SK-N-SH (cell line): ENCODE measurements at regions not wholly inside any gene's neighbourhood (a gene's known extent, or its start where the extent isn't known, plus 50 kb on each side); places are given as distances from the start of the nearest gene placed in this dataset.

Experiments
- CTCF ChIA-PET: fragments of 300-600, 350-600 bp; formaldehyde crosslinking; extraction: SDS; loops from one replicate; lab custom pipeline; 2021; lab: Yijun Ruan, JAX
- POLR2A ChIA-PET: fragments of 350-600 bp; sonication (Branson Sonifier 250); formaldehyde crosslinking; extraction: SDS; loops from one replicate; lab custom pipeline; 2020; ENCODE audit warnings: antibody characterized with exemption, inconsistent platforms; lab: Yijun Ruan, JAX
- DNase-seq: peaks from one replicate; pipeline ENCODE4 v3.0.0; 2012
- H2AFZ ChIP-seq: fragments of 200-600 bp; sonication (generic); 2 replicates; pipeline ENCODE4 v1.8.1; 2016; ENCODE audit warnings: antibody characterized with exemption, mild to moderate bottlenecking, low read depth
- H3F3A ChIP-seq: fragments of 200-600 bp; sonication (generic); replicated peaks from 2 replicates; pipeline ENCODE3; 2016; ENCODE audit warnings: antibody characterized with exemption, mild to moderate bottlenecking; ENCODE audit not compliant: insufficient read depth
- H3K27ac ChIP-seq, 2 experiments: fragments of 200-500 bp in 1 of 2; fragments of 200-600 bp in 1 of 2; sonication (Bioruptor generic) in 1 of 2; sonication (generic), shearing (Covaris generic) in 1 of 2; 2 replicates each; pipeline versions ENCODE4 v1.5.1 to v1.6.1; 2014 to 2016; ENCODE audit warnings: low read depth in 2 of 2, inconsistent platforms in 1 of 2, low read length in 1 of 2, mild to moderate bottlenecking in 1 of 2, mixed read lengths in 1 of 2
- H3K27me3 ChIP-seq: fragments of 200-600 bp; sonication (generic), shearing (Covaris generic); 2 replicates; pipeline ENCODE4 v1.6.1; 2016; ENCODE audit warnings: mixed run types; ENCODE audit not compliant: insufficient read depth
- H3K36me3 ChIP-seq, 2 experiments: fragments of 200-500 bp in 1 of 2; fragments of 200-600 bp in 1 of 2; sonication (Bioruptor generic) in 1 of 2; sonication (generic) in 1 of 2; replicated peaks in 1 of 2; 2 replicates each; pipeline versions ENCODE3 to v1.5.1; 2014 to 2016; ENCODE audit warnings: low read length in 1 of 2, mild to moderate bottlenecking in 1 of 2; ENCODE audit not compliant: insufficient read depth in 2 of 2, control insufficient read depth in 1 of 2
- H3K4me1 ChIP-seq, 2 experiments: fragments of 200-500 bp in 1 of 2; fragments of 200-600 bp in 1 of 2; sonication (Bioruptor generic) in 1 of 2; sonication (generic), shearing (Covaris generic) in 1 of 2; 2 replicates each; pipeline versions ENCODE4 v1.5.1 to v1.6.1; 2014 to 2016; ENCODE audit warnings: low read depth in 1 of 2, low read length in 1 of 2, mixed run types in 1 of 2; ENCODE audit not compliant: insufficient read depth in 2 of 2, control insufficient read depth in 1 of 2
- H3K4me2 ChIP-seq: fragments of 200-600 bp; sonication (generic), shearing (Covaris generic); 2 replicates; pipeline ENCODE4 v1.6.1; 2017; ENCODE audit warnings: mixed run types
- H3K4me3 ChIP-seq, 2 experiments: fragments of 200-500 bp in 1 of 2; fragments of 200-600 bp in 1 of 2; sonication (Bioruptor generic) in 1 of 2; sonication (generic), shearing (Covaris generic) in 1 of 2; 2 replicates each; pipeline versions ENCODE4 v1.5.1 to v1.8.1; 2014 to 2016; ENCODE audit warnings: low read depth in 2 of 2, inconsistent platforms in 1 of 2, low read length in 1 of 2, mild to moderate bottlenecking in 1 of 2, mixed read lengths in 1 of 2, moderate library complexity in 1 of 2
- H3K79me2 ChIP-seq: fragments of 200-600 bp; sonication (generic); 2 replicates; pipeline ENCODE4 v1.8.1; 2017; ENCODE audit warnings: mild to moderate bottlenecking; ENCODE audit not compliant: insufficient read depth
- H3K9ac ChIP-seq: fragments of 200-600 bp; sonication (generic); 2 replicates; pipeline ENCODE4 v1.6.1; 2017; ENCODE audit warnings: mixed run types
- H3K9me2 ChIP-seq: fragments of 200-600 bp; sonication (generic); 2 replicates; pipeline ENCODE4 v1.6.1; 2017; ENCODE audit warnings: mixed run types
- H3K9me3 ChIP-seq: fragments of 200-600 bp; sonication (generic); 2 replicates; pipeline ENCODE4 v1.6.1; 2017; ENCODE audit warnings: mixed run types, mild to moderate bottlenecking, moderate library complexity
- H4K20me1 ChIP-seq: fragments of 200-600 bp; sonication (generic); 2 replicates; pipeline ENCODE4 v1.6.1; 2017; ENCODE audit warnings: mild to moderate bottlenecking, mixed run types; ENCODE audit not compliant: insufficient read depth
- EP300 ChIP-seq, 2 experiments: IDR thresholded peaks; 2 replicates each; pipeline versions ENCODE4 v1.4.0 to v1.6.1; 2012; ENCODE audit warnings: borderline replicate concordance in 1 of 2, low read depth in 1 of 2, low read length in 1 of 2
- EZH2phosphoT487 ChIP-seq: fragments of 200-600 bp; sonication (generic); IDR thresholded peaks from 2 replicates; pipeline ENCODE4 v1.6.1; 2017; ENCODE audit warnings: low read depth, mixed run types, mild to moderate bottlenecking, antibody characterized with exemption, moderate library complexity, borderline replicate concordance
- FOXJ3 ChIP-seq: sonication (generic); formaldehyde crosslinking; IDR thresholded peaks from 2 replicates; pipeline ENCODE4 v1.5.1; 2020; ENCODE audit warnings: mild to moderate bottlenecking, missing genetic modification reagents
- GABPA ChIP-seq: IDR thresholded peaks from 2 replicates; pipeline ENCODE4 v1.4.0; 2012; ENCODE audit warnings: low read depth, mild to moderate bottlenecking
- GATA2 ChIP-seq: sonication (generic); formaldehyde crosslinking; IDR thresholded peaks from 2 replicates; pipeline ENCODE4 v1.5.0; 2020; ENCODE audit warnings: mild to moderate bottlenecking, missing genetic modification reagents
- JUND ChIP-seq: IDR thresholded peaks from 2 replicates; pipeline ENCODE4 v1.4.0; 2012
- RAD21 ChIP-seq: IDR thresholded peaks from 2 replicates; pipeline ENCODE4 v1.6.1; 2012; ENCODE audit warnings: mild to moderate bottlenecking, low read length
- RCOR1 ChIP-seq: fragments of 150-350 bp; IDR thresholded peaks from 2 replicates; pipeline ENCODE4 v1.6.1; 2017; ENCODE audit warnings: antibody characterized with exemption, low read length
- RXRA ChIP-seq: IDR thresholded peaks from 2 replicates; pipeline ENCODE4 v1.4.0; 2012; ENCODE audit warnings: low read depth, mild to moderate bottlenecking, borderline replicate concordance
- TAF1 ChIP-seq: IDR thresholded peaks from 2 replicates; pipeline ENCODE4 v1.6.1; 2012; ENCODE audit warnings: low read depth, mild to moderate bottlenecking, low read length, moderate library complexity, borderline replicate concordance
- TCF12 ChIP-seq: IDR thresholded peaks from 2 replicates; pipeline ENCODE4 v1.4.0; 2012
- YY1 ChIP-seq: IDR thresholded peaks from 2 replicates; pipeline ENCODE4 v1.4.0; 2012; ENCODE audit warnings: low read depth, mild to moderate bottlenecking
- WGBS: methylation state at CpG from one replicate; pipeline ENCODE4 v1.1.6; 2017; ENCODE audit warnings: low lambda C conversion rate; 5-methylcytosine and 5-hydroxymethylcytosine counted together
- TF ChIP-seq, protein P1 (sequence below): IDR thresholded peaks from 2 replicates; pipeline ENCODE4 v1.4.0; 2012; ENCODE audit warnings: low read depth, borderline replicate concordance
- TF ChIP-seq, protein P2 (sequence below): IDR thresholded peaks from 2 replicates; pipeline ENCODE4; 2012
- TF ChIP-seq, protein P3 (sequence below): IDR thresholded peaks from 2 replicates; pipeline ENCODE4 v1.4.0; 2012; ENCODE audit warnings: low read depth

DNA sequence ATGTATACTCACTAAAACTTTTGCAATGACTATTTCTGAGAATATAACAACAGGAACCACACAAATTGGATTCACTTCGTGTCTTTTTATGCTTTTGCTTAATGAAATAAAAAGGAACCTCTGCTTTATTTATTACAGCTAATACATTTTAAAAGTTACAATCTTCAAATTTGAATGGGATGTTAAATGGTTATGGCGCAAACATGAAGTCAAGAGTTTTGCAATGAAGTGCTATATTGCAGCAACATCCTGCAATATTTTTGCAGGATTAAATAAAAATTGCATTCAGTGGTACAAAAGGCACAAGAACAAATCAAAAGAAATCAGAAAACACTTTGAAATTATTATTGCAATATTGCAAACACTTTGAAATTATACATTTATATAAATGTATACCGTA lies 1519.0 kb upstream of the MIR17HG start:
- H3K4me3 ChIP-seq: no peak overlapping the region
- no peaks in the 10 kb centered on the region for H3F3A ChIP-seq
- WGBS: 67% methylated on average over 3 of the region's 3 CpGs
- H3K9me2 ChIP-seq: no peaks in the 10 kb centered on the region
- ChIA-PET CTCF (no interaction called here), POLR2A (no interaction called here)
- H3K36me3 ChIP-seq: no peaks in the 10 kb centered on the region
- no peaks in the 10 kb centered on the region; a peak in 1 of 4 replicates for H3K4me1 ChIP-seq
- no peak overlapping the region for H3K27ac ChIP-seq
- DNase-seq: no peak
- H3K4me2 ChIP-seq: no peak overlapping the region
- no peaks in the 10 kb centered on the region for H3K79me2 ChIP-seq
- no peaks in the 10 kb centered on the region for H4K20me1 ChIP-seq
- H2AFZ ChIP-seq: no peak overlapping the region
- H3K9me3 ChIP-seq: no peaks in the 10 kb centered on the region
- TF ChIP-seq, protein P1, sequence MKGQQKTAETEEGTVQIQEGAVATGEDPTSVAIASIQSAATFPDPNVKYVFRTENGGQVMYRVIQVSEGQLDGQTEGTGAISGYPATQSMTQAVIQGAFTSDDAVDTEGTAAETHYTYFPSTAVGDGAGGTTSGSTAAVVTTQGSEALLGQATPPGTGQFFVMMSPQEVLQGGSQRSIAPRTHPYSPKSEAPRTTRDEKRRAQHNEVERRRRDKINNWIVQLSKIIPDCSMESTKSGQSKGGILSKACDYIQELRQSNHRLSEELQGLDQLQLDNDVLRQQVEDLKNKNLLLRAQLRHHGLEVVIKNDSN: no peak
- no peak for TF ChIP-seq EP300 (IDR thresholded peaks at IDR 0.05; ENCODE audit: borderline replicate concordance in 1 of 2, low read depth in 1 of 2, low read length in 1 of 2)
- TF ChIP-seq, protein P2, sequence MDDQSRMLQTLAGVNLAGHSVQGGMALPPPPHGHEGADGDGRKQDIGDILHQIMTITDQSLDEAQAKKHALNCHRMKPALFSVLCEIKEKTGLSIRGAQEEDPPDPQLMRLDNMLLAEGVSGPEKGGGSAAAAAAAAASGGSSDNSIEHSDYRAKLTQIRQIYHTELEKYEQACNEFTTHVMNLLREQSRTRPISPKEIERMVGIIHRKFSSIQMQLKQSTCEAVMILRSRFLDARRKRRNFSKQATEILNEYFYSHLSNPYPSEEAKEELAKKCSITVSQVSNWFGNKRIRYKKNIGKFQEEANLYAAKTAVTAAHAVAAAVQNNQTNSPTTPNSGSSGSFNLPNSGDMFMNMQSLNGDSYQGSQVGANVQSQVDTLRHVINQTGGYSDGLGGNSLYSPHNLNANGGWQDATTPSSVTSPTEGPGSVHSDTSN: no peak
- TF ChIP-seq TAF1: no peak
- TF ChIP-seq RXRA: no peak
- TF ChIP-seq FOXJ3 (CRISPR knock-in tag): no peak
- TF ChIP-seq EZH2phosphoT487: no peak
- TF ChIP-seq GATA2: no peak
- TF ChIP-seq, protein P3, sequence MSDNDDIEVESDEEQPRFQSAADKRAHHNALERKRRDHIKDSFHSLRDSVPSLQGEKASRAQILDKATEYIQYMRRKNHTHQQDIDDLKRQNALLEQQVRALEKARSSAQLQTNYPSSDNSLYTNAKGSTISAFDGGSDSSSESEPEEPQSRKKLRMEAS: no peak
- TF ChIP-seq RAD21: no peak
- no peak overlapping the region for H3K9ac ChIP-seq
- no peaks in the 10 kb centered on the region for H3K27me3 ChIP-seq

- Histone ChIP-seq H3K9me3 (no peaks in the 10 kb centered on the region), H3K27me3 (no peaks in the 10 kb centered on the region), H3K4me3 (no peak overlapping the region), H3K9ac (no peak overlapping the region), H3K4me1 (no peaks in the 10 kb centered on the region; a peak in 1 of 4 replicates), H3K27ac (no peak overlapping the region), H3K4me2 (no peak overlapping the region), H3K9me2 (no peaks in the 10 kb centered on the region), H2AFZ (no peak overlapping the region), H4K20me1 (no peaks in the 10 kb centered on the region), H3F3A (no peaks in the 10 kb centered on the region), H3K36me3 (no peaks in the 10 kb centered on the region), H3K79me2 (no peaks in the 10 kb centered on the region)
- 44% methylated on average over 3 of the region's 3 CpGs for WGBS
- ChIA-PET CTCF (no interaction called here), POLR2A (no interaction called here)
- DNase-seq: no peak
- TF ChIP-seq RXRA (no peak), TAF1 (no peak), GABPA (no peak), TCF12 (no peak), RCOR1 (no peak), YY1 (no peak), JUND (no peak)
Observed at GRCh38 chr13:89831157-89831556, 1516.3 kb upstream of the MIR17HG start.
